CD4-positive, alpha-beta T cell treated with Interleukin-10 for 1 hour (primary cell): ENCODE measurements at regions not wholly inside any gene's neighbourhood (a gene's known extent, or its start where the extent isn't known, plus 50 kb on each side); places are given as distances from the start of the nearest gene placed in this dataset.
"Not testable (repeated sequence)": the region's sequence is repeated elsewhere in the genome, so short reads cannot be mapped to it uniquely, and the experiment has no call there.

Experiments used
- DNase-seq: peaks from one replicate; pipeline ENCODE4 v3.0.0-alpha.2; 2020

- DNase-seq: no peak
These were observed 67.0 kb upstream of the SFSWAP start for GRCh38 chr12:131643631-131644452.

GRCh38 chr12:131644481-131644880, 66.4 kb upstream of the SFSWAP start:
- no peak for DNase-seq

GRCh38 chr12:131644917-131645316, 66.0 kb upstream of the SFSWAP start:
- not testable (repeated sequence) for DNase-seq

GRCh38 chr12:131645557-131645956, 65.3 kb upstream of the SFSWAP start:
- not testable (repeated sequence) for DNase-seq

- DNase-seq: not testable (repeated sequence)
These were observed 64.4 kb upstream of the SFSWAP start for GRCh38 chr12:131646444-131646843.

GRCh38 chr12:131647667-131648066, 63.2 kb upstream of the SFSWAP start:
- no peak for DNase-seq

- not testable (repeated sequence) for DNase-seq
These were observed 55.3 kb upstream of the SFSWAP start for GRCh38 chr12:131655469-131656174.

- not testable (repeated sequence) for DNase-seq
These were observed 54.1 kb upstream of the SFSWAP start for GRCh38 chr12:131656796-131657195.

GRCh38 chr12:131658605-131659004, 52.3 kb upstream of the SFSWAP start:
- not testable (repeated sequence) for DNase-seq

- DNase-seq: not testable (repeated sequence)
These were observed 51.4 kb upstream of the SFSWAP start for GRCh38 chr12:131659484-131659883.

GRCh38 chr12:131659976-131660375, 50.9 kb upstream of the SFSWAP start:
- DNase-seq: not testable (repeated sequence)

GRCh38 chr12:131660401-131660800, 50.5 kb upstream of the SFSWAP start:
- not testable (repeated sequence) for DNase-seq
